Common myeloid progenitor, CD34-positive (primary cell): ENCODE measurements at regions not wholly inside any gene's neighbourhood (a gene's known extent, or its start where the extent isn't known, plus 50 kb on each side); places are given as distances from the start of the nearest gene placed in this dataset.
A peak's percentile ranks its signal among the peaks of the same experiment; 100 is the strongest.

Experiments
- CTCF ChIA-PET: fragments of 350-600 bp; sonication (Branson Sonifier 250); formaldehyde crosslinking; loops from one replicate; lab custom pipeline; 2021; ENCODE audit warnings: antibody characterized with exemption; lab: Charles Lee
- POLR2A ChIA-PET: fragments of 350-600 bp; sonication (Branson Sonifier 250); formaldehyde crosslinking; loops from one replicate; lab custom pipeline; 2021; ENCODE audit warnings: antibody characterized with exemption; lab: Charles Lee
- DNase-seq, 3 donors: peaks; one replicate each; pipeline versions ENCODE4 v3.0.0 to v3.0.0-alpha.2; 2013
- H3K27ac ChIP-seq, 2 experiments: 1 replicate in 1 of 2; 2 replicates in 1 of 2; pipeline ENCODE4 v1.7.0; 2013; ENCODE audit warnings: inconsistent platforms in 2 of 2, low read length in 2 of 2, mild to moderate bottlenecking in 2 of 2, low read depth in 1 of 2, moderate library complexity in 1 of 2; ENCODE audit not compliant: severe bottlenecking in 2 of 2, insufficient read depth in 1 of 2, poor library complexity in 1 of 2
- H3K27me3 ChIP-seq, 5 experiments: replicated peaks in 2 of 5; 1 replicate in 3 of 5; 2 replicates in 2 of 5; pipeline versions ENCODE4 v1.6.1 to v1.7.0; 2013; ENCODE audit warnings: low read length in 4 of 5, mild to moderate bottlenecking in 2 of 5, moderate library complexity in 2 of 5, inconsistent platforms in 1 of 5; ENCODE audit not compliant: insufficient read depth in 5 of 5, control insufficient read depth in 4 of 5
- H3K36me3 ChIP-seq, 4 experiments: 1 replicate in 2 of 4; 2 replicates in 2 of 4; pipeline versions ENCODE4 v1.6.1 to v1.7.0; 2013; ENCODE audit warnings: low read length in 3 of 4, control low read depth in 1 of 4, mild to moderate bottlenecking in 1 of 4; ENCODE audit not compliant: control insufficient read depth in 4 of 4, insufficient read depth in 4 of 4
- H3K4me1 ChIP-seq, 4 experiments: 1 replicate in 3 of 4; 2 replicates in 1 of 4; pipeline versions ENCODE4 v1.6.1 to v1.7.1; 2013; ENCODE audit warnings: low read length in 3 of 4, mild to moderate bottlenecking in 3 of 4, control low read depth in 1 of 4, inconsistent platforms in 1 of 4, moderate library complexity in 1 of 4; ENCODE audit not compliant: control insufficient read depth in 4 of 4, insufficient read depth in 4 of 4; ENCODE audit errors: control extremely low read depth in 1 of 4
- H3K4me3 ChIP-seq, 7 experiments: 1 replicate in 4 of 7; 2 replicates in 3 of 7; pipeline versions ENCODE4 v1.5.1 to v1.7.0; 2013; ENCODE audit warnings: mild to moderate bottlenecking in 7 of 7, low read length in 6 of 7, moderate library complexity in 6 of 7, inconsistent platforms in 2 of 7, low read depth in 2 of 7, control low read depth in 1 of 7; ENCODE audit not compliant: insufficient read depth in 4 of 7, control insufficient read depth in 1 of 7; ENCODE audit errors: extremely low read depth in 1 of 7
- H3K9me3 ChIP-seq, 5 experiments: 1 replicate in 4 of 5; 2 replicates in 1 of 5; pipeline versions ENCODE4 v1.6.1 to v1.7.1; 2013; ENCODE audit warnings: low read length in 4 of 5, mild to moderate bottlenecking in 2 of 5, inconsistent platforms in 1 of 5, low read depth in 1 of 5, moderate library complexity in 1 of 5; ENCODE audit not compliant: control insufficient read depth in 4 of 5, insufficient read depth in 2 of 5; ENCODE audit errors: control extremely low read depth in 1 of 5
- WGBS: methylation state at CpG from one replicate; pipeline ENCODE4 v1.1.5; 2013; ENCODE audit not compliant: insufficient coverage; 5-methylcytosine and 5-hydroxymethylcytosine counted together

DNA sequence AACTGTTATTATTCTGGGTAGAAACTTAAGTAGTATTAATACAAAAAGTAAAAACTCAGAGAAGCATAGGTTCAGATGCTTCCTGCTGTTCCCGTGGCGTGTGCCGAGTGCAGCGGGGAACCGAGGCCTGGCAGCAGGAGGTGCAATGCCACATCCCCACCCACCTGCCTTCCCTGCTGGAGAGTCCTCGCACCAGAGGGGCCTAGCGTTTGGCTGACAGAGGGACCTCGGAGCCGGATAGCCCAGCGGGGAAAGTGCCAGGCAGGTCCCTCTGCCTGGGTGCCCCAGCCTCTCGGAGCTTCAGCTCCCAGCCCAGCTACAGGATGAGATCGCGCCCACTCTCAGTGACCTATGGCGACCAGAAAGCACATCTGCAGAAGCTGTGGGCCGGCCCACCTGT lies 169.6 kb upstream of the GSE1 start:
- ChIA-PET POLR2A (no interaction called here), CTCF (interaction anchor here (1.5 kb wide), 1 partner anchor 27 kb away, joined by 3 read pairs; no protein-coding TSS in a partner anchor)
- H3K36me3 ChIP-seq, result no peaks in the 10 kb centered on the region
- no peak overlapping the region for H3K4me3 ChIP-seq
- DNase-seq, result no peak
- H3K27ac ChIP-seq, result no peak overlapping the region
- H3K9me3 ChIP-seq, result no peaks in the 10 kb centered on the region
- H3K27me3 ChIP-seq, result no peaks in the 10 kb centered on the region
- WGBS, result 98% methylated on average over 15 of the region's 15 CpGs
- peaks cover 0 to 42% (median 32%) of the 10 kb centered on the region in 4 experiments for H3K4me1 ChIP-seq

GRCh38 chr16:85445064-85445778 lies 167.9 kb upstream of the GSE1 start:
- no peak overlapping the region for H3K4me3 ChIP-seq
- 80% methylated on average over 24 of the region's 27 CpGs for WGBS
- H3K36me3 ChIP-seq, result no peaks in the 10 kb centered on the region
- H3K9me3 ChIP-seq, result no peaks in the 10 kb centered on the region
- H3K27me3 ChIP-seq, result no peaks in the 10 kb centered on the region
- H3K27ac ChIP-seq, result no peak overlapping the region
- peak in 2 of 3 donors; percentile 47 to 67 for DNase-seq
- ChIA-PET POLR2A (no interaction called here), CTCF (interaction anchor here (0.8 to 6.5 kb wide), 9 partner anchors 8 to 171 kb away, joined by 3 to 29 read pairs (median 5); no protein-coding TSS in a partner anchor)
- peaks cover 0 to 56% (median 46%) of the 10 kb centered on the region in 4 experiments for H3K4me1 ChIP-seq

DNA sequence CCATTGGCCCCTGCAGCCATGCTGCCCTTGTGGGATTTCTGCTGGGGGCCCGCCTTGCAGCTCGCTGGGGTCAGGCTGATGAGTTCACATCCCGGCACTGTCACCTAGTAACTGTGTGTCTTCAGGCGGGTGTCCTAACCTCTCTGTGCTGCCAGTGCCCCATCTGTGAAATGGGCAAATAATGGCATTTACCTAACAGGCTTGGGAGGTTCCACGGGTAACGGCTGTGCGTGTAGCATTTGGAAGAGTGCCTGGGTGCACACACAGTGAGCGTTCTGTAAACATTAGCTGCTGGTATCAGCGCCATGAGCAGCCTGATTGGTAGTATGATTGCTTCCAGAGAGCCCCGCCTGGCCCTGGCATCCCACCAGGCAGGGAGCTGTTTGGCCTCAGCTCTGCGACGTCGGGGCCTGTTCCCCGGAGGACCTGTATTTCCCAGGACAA lies 167.3 kb upstream of the GSE1 start:
- POLR2A ChIA-PET, result no interaction called here
- no peaks in the 10 kb centered on the region for H3K9me3 ChIP-seq
- 97% methylated on average over 14 of the region's 14 CpGs for WGBS
- H3K4me1 ChIP-seq, result peaks cover 0 to 59% (median 48%) of the 10 kb centered on the region in 4 experiments
- H3K27me3 ChIP-seq, result no peaks in the 10 kb centered on the region
- H3K4me3 ChIP-seq, result no peak overlapping the region
- H3K36me3 ChIP-seq, result no peaks in the 10 kb centered on the region
- DNase-seq, result peak in 1 of 3 donors; percentile 45
- CTCF ChIA-PET, result interaction anchor here (1.0 to 6.5 kb wide), 11 partner anchors 9 to 190 kb away, joined by 3 to 29 read pairs (median 7); no protein-coding TSS in a partner anchor
- no peak overlapping the region for H3K27ac ChIP-seq

- Histone ChIP-seq H3K9me3 (no peaks in the 10 kb centered on the region), H3K27ac (no peak overlapping the region), H3K4me3 (no peak overlapping the region), H3K4me1 (peaks cover 0 to 65% (median 59%) of the 10 kb centered on the region in 4 experiments), H3K36me3 (no peaks in the 10 kb centered on the region), H3K27me3 (no peaks in the 10 kb centered on the region)
- DNase-seq, result peak in 2 of 3 donors; percentile 79 to 84
- WGBS, result 46% methylated on average over 17 of the region's 19 CpGs
- ChIA-PET CTCF (interaction anchor here (0.8 to 6.5 kb wide), 23 partner anchors 10 to 189 kb away, joined by 3 to 29 read pairs (median 4); no protein-coding TSS in a partner anchor), POLR2A (interaction anchor here (2.2 kb wide), 1 partner anchor 107 kb away, joined by 11 read pairs; no protein-coding TSS in a partner anchor)
Observed at GRCh38 chr16:85446951-85447692, 166.0 kb upstream of the GSE1 start.

- Histone ChIP-seq H3K27me3 (no peaks in the 10 kb centered on the region), H3K9me3 (no peaks in the 10 kb centered on the region), H3K36me3 (no peaks in the 10 kb centered on the region), H3K4me1 (peaks cover 0 to 71% (median 65%) of the 10 kb centered on the region in 4 experiments), H3K27ac (no peak overlapping the region), H3K4me3 (peak overlapping the region in 1 of 7 experiments; percentile 11)
- CTCF ChIA-PET, result interaction anchor here (0.8 to 6.5 kb wide), 18 partner anchors 11 to 184 kb away, joined by 3 to 29 read pairs (median 6); no protein-coding TSS in a partner anchor
- DNase-seq, result peak in 2 of 3 donors; percentile 38 to 51
- POLR2A ChIA-PET, result interaction anchor here (2.2 kb wide), 1 partner anchor 106 kb away, joined by 11 read pairs; no protein-coding TSS in a partner anchor
- WGBS, result 65% methylated on average over 11 of the region's 11 CpGs
Observed at GRCh38 chr16:85447693-85448313, 165.3 kb upstream of the GSE1 start.

GRCh38 chr16:85448557-85449190 lies 164.4 kb upstream of the GSE1 start:
- POLR2A ChIA-PET, result interaction anchor here (1.0 to 2.2 kb wide), 2 partner anchors 13 to 105 kb away, joined by 3 to 11 read pairs; no protein-coding TSS in a partner anchor
- Histone ChIP-seq H3K4me3 (peak overlapping the region in 3 of 7 experiments; percentile 11 to 39 (median 19)), H3K36me3 (no peaks in the 10 kb centered on the region), H3K4me1 (peaks cover 0 to 75% (median 72%) of the 10 kb centered on the region in 4 experiments), H3K27me3 (no peaks in the 10 kb centered on the region), H3K9me3 (no peaks in the 10 kb centered on the region), H3K27ac (peak overlapping the region in 1 of 2 experiments; percentile 54)
- DNase-seq, result peak; percentile 57 to 94 (median 89)
- CTCF ChIA-PET, result interaction anchor here (0.8 to 6.5 kb wide), 11 partner anchors 12 to 161 kb away, joined by 4 to 29 read pairs (median 8); no protein-coding TSS in a partner anchor
- WGBS, result under 1% methylated on average over 28 of the region's 30 CpGs
